ENCODE measurements at regions not wholly inside any gene's neighbourhood (a gene's known extent, or its start where the extent isn't known, plus 50 kb on each side); places are given as distances from the start of the nearest gene placed in this dataset.

DNA sequence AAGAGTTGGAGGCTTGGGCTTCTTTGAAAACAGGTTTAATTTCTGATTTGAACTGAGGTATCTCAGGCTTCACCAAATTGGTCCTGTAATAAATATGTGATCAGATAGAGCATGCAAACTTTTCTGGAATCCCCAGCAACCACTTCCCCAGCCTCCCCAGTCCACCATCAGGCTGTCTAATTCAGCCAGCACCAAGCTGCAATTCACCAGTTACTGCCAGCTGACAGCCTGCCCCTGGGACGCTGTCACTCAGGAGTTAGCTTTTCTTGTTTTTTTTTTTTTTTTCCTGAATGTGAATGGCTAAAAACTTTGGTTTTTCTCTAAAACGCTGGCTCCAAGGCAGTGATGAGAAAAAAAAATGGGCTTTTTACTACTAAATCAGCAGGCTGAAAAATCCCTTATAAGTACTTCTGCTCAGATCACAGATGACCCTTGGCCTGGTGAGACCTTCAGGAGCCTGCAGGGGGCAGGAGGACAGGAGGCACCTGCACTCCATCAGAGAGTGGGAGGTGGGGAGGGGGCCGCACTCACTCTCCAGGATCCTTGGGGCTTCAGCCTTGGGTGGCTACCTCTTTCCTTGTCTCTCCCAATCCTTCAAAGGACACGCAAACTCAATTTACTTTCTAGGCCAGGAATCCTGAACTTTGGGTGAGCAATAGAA lies 349.4 kb downstream of the GATA3 start:
- TF ChIP-seq, protein P1, sequence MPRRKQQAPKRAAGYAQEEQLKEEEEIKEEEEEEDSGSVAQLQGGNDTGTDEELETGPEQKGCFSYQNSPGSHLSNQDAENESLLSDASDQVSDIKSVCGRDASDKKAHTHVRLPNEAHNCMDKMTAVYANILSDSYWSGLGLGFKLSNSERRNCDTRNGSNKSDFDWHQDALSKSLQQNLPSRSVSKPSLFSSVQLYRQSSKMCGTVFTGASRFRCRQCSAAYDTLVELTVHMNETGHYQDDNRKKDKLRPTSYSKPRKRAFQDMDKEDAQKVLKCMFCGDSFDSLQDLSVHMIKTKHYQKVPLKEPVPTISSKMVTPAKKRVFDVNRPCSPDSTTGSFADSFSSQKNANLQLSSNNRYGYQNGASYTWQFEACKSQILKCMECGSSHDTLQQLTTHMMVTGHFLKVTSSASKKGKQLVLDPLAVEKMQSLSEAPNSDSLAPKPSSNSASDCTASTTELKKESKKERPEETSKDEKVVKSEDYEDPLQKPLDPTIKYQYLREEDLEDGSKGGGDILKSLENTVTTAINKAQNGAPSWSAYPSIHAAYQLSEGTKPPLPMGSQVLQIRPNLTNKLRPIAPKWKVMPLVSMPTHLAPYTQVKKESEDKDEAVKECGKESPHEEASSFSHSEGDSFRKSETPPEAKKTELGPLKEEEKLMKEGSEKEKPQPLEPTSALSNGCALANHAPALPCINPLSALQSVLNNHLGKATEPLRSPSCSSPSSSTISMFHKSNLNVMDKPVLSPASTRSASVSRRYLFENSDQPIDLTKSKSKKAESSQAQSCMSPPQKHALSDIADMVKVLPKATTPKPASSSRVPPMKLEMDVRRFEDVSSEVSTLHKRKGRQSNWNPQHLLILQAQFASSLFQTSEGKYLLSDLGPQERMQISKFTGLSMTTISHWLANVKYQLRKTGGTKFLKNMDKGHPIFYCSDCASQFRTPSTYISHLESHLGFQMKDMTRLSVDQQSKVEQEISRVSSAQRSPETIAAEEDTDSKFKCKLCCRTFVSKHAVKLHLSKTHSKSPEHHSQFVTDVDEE (CRISPR knock-in tag; IDR thresholded peaks at IDR 0.05) = no peak
- TF ChIP-seq GLIS3 (CRISPR knock-in tag; IDR thresholded peaks at IDR 0.05) = no peak
- TF ChIP-seq BACH2 (CRISPR knock-in tag; IDR thresholded peaks at IDR 0.05; ENCODE audit: borderline replicate concordance) = no peak
- TF ChIP-seq, protein P2, sequence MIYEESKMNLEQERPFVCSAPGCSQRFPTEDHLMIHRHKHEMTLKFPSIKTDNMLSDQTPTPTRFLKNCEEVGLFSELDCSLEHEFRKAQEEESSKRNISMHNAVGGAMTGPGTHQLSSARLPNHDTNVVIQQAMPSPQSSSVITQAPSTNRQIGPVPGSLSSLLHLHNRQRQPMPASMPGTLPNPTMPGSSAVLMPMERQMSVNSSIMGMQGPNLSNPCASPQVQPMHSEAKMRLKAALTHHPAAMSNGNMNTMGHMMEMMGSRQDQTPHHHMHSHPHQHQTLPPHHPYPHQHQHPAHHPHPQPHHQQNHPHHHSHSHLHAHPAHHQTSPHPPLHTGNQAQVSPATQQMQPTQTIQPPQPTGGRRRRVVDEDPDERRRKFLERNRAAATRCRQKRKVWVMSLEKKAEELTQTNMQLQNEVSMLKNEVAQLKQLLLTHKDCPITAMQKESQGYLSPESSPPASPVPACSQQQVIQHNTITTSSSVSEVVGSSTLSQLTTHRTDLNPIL (CRISPR knock-in tag; IDR thresholded peaks at IDR 0.05; ENCODE audit: low read depth) = no peak
- no peak for TF ChIP-seq PPARA (CRISPR knock-in tag; IDR thresholded peaks at IDR 0.05; ENCODE audit: borderline replicate concordance)
- no peak for TF ChIP-seq ZNF8 (CRISPR knock-in tag; IDR thresholded peaks at IDR 0.05)
- no peak for TF ChIP-seq SNAI2 (CRISPR knock-in tag; IDR thresholded peaks at IDR 0.05)
- TF ChIP-seq ZFP3 (CRISPR knock-in tag; IDR thresholded peaks at IDR 0.05) = no peak
- no peak for TF ChIP-seq ARNTL (CRISPR knock-in tag; IDR thresholded peaks at IDR 0.05; ENCODE audit: borderline replicate concordance, low read depth)
